Body of pancreas (tissue), 4 donors: ENCODE measurements at regions not wholly inside any gene's neighbourhood (a gene's known extent, or its start where the extent isn't known, plus 50 kb on each side); places are given as distances from the start of the nearest gene placed in this dataset.
A peak's percentile ranks its signal among the peaks of the same experiment; 100 is the strongest.

Experiments used
- ATAC-seq: fragments of 150-250 bp; one replicate; pipeline ENCODE4 v1.9.1; 2016
- DNase-seq, 4 donors: peaks; one replicate each; pipeline ENCODE4 v3.0.0-alpha.2; 2019
- H3K27ac ChIP-seq, 4 donors: fragments of 200-600 bp; sonication (generic); 1 replicate in 3 of 4; 2 replicates in 1 of 4; pipeline versions ENCODE4 v1.5.1 to v1.6.1; 2016 to 2019; ENCODE audit warnings: mild to moderate bottlenecking in 1 of 4, mixed read lengths in 1 of 4, moderate library complexity in 1 of 4
- H3K27me3 ChIP-seq, 2 donors: fragments of 200-600 bp; sonication (generic); one replicate each; pipeline ENCODE4 v1.6.0; 2016; ENCODE audit warnings: mild to moderate bottlenecking in 1 of 2
- H3K36me3 ChIP-seq, 2 donors: fragments of 200-600 bp; sonication (generic); replicated peaks in 1 of 2; 2 replicates each; pipeline ENCODE4 v1.5.1; 2016; ENCODE audit warnings: low read depth in 2 of 2; ENCODE audit not compliant: insufficient read depth in 1 of 2
- H3K4me1 ChIP-seq: fragments of 200-600 bp; sonication (generic); one replicate; pipeline ENCODE4 v1.6.0; 2016
- H3K4me3 ChIP-seq, 2 donors: fragments of 200-600 bp; sonication (generic); 1 replicate in 1 of 2; 2 replicates in 1 of 2; pipeline ENCODE4 v1.5.1; 2016 to 2019
- H3K9me3 ChIP-seq, 3 donors: fragments of 200-600 bp; sonication (generic); 1 replicate in 2 of 3; 2 replicates in 1 of 3; pipeline ENCODE4 v1.5.1; 2016
- POLR2A ChIP-seq, 3 donors: fragments of 450-650 bp; IDR thresholded peaks; one replicate each; pipeline ENCODE4 v1.6.1; 2016; ENCODE audit warnings: antibody characterized with exemption in 3 of 3, mild to moderate bottlenecking in 2 of 3
- WGBS, 2 donors: methylation state at CpG; one replicate each; pipeline ENCODE4 v1.1.5; 2017; 5-methylcytosine and 5-hydroxymethylcytosine counted together
- intact Hi-C: fragments of 100-400 bp; cut with DNase I; formaldehyde crosslinking; loops from one replicate; pipeline ENCODE4 v1.15.1; 2023
- TF ChIP-seq, protein P1 (sequence below), 7 experiments: fragments of 450-650 bp in 4 of 7; fragments of 200-600 bp in 3 of 7; sonication (generic) in 3 of 7; IDR thresholded peaks; one replicate each; pipeline ENCODE4 v1.5.1; 2016 to 2019; ENCODE audit warnings: antibody characterized with exemption in 7 of 7

- Histone ChIP-seq H3K27ac (no peak overlapping the region), H3K4me1 (no peaks in the 10 kb centered on the region), H3K4me3 (no peak overlapping the region), H3K36me3 (no peaks in the 10 kb centered on the region), H3K9me3 (no peaks in the 10 kb centered on the region), H3K27me3 (no peaks in the 10 kb centered on the region)
- TF ChIP-seq POLR2A (IDR thresholded peaks at IDR 0.05) = no peak
- TF ChIP-seq, protein P1, sequence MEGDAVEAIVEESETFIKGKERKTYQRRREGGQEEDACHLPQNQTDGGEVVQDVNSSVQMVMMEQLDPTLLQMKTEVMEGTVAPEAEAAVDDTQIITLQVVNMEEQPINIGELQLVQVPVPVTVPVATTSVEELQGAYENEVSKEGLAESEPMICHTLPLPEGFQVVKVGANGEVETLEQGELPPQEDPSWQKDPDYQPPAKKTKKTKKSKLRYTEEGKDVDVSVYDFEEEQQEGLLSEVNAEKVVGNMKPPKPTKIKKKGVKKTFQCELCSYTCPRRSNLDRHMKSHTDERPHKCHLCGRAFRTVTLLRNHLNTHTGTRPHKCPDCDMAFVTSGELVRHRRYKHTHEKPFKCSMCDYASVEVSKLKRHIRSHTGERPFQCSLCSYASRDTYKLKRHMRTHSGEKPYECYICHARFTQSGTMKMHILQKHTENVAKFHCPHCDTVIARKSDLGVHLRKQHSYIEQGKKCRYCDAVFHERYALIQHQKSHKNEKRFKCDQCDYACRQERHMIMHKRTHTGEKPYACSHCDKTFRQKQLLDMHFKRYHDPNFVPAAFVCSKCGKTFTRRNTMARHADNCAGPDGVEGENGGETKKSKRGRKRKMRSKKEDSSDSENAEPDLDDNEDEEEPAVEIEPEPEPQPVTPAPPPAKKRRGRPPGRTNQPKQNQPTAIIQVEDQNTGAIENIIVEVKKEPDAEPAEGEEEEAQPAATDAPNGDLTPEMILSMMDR (IDR thresholded peaks at IDR 0.05) = no peak
- DNase-seq (no peak), ATAC-seq (no peak)
- 89 to 100% methylated on average over 2 to 4 of the region's 4 CpGs for WGBS, 2 donors
- intact Hi-C loops = no loop called here
These were observed 59.3 kb upstream of the GPC4 start for GRCh38 chrX:133474574-133474973.

GRCh38 chrX:133473451-133473850, 58.2 kb upstream of the GPC4 start:
- Histone ChIP-seq H3K27me3 (no peaks in the 10 kb centered on the region), H3K4me3 (no peak overlapping the region), H3K36me3 (no peaks in the 10 kb centered on the region), H3K9me3 (no peaks in the 10 kb centered on the region), H3K4me1 (no peaks in the 10 kb centered on the region), H3K27ac (no peak overlapping the region)
- intact Hi-C loops = no loop called here
- ATAC-seq (no peak), DNase-seq (no peak)
- no peak for TF ChIP-seq POLR2A (IDR thresholded peaks at IDR 0.05)
- TF ChIP-seq, protein P1 (IDR thresholded peaks at IDR 0.05) = no peak

- H3K4me1 ChIP-seq = no peaks in the 10 kb centered on the region
- H3K4me3 ChIP-seq = no peak overlapping the region
- DNase-seq (peak; percentile 6 to 40 (median 22)), ATAC-seq (no peak)
- 25% methylated on average over 2 of the region's 3 CpGs; no CpG with 5 or more reads in 1 of the 2 donors for WGBS, 2 donors
- no peaks in the 10 kb centered on the region for H3K9me3 ChIP-seq
- H3K27ac ChIP-seq = no peak overlapping the region
- TF ChIP-seq POLR2A (IDR thresholded peaks at IDR 0.05) = no peak
- TF ChIP-seq, protein P1 (IDR thresholded peaks at IDR 0.05) = peak in 2 of 7 experiments; percentile 7 to 21
- no peaks in the 10 kb centered on the region for H3K27me3 ChIP-seq
- H3K36me3 ChIP-seq = no peaks in the 10 kb centered on the region
- intact Hi-C loops = no loop called here
These were observed 52.8 kb upstream of the GPC4 start for GRCh38 chrX:133468051-133468450.

DNA sequence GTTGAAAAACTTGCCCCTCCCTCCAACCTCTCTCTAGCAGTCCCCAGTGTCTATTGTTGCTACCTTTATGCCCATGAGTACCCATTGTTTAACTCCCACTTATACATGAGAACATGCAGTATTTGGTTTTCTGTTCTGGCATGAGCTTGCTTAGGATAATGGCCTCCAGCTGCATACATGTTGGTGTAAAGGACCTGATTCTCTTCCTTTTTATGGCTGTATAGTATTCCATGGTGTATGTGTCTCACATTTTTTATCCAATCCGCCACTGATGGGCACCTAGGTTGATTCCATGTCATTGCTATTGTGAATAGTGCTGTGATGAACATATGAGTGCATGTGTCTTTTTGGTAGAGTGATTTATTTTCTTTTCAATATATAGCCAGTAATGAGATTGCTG, 50.0 kb upstream of the GPC4 start:
- Histone ChIP-seq H3K9me3 (no peaks in the 10 kb centered on the region), H3K4me3 (no peak overlapping the region), H3K36me3 (no peaks in the 10 kb centered on the region), H3K4me1 (no peaks in the 10 kb centered on the region), H3K27ac (no peak overlapping the region), H3K27me3 (no peaks in the 10 kb centered on the region)
- no peak for ATAC-seq
- 80 to 89% methylated on average over 1 of the region's 1 CpG for WGBS, 2 donors
- DNase-seq = no peak
- intact Hi-C loops = no loop called here
- TF ChIP-seq, protein P1 (IDR thresholded peaks at IDR 0.05) = no peak
- no peak for TF ChIP-seq POLR2A (IDR thresholded peaks at IDR 0.05)
